GM12875 (cell line): ENCODE measurements at regions not wholly inside any gene's neighbourhood (a gene's known extent, or its start where the extent isn't known, plus 50 kb on each side); places are given as distances from the start of the nearest gene placed in this dataset.

Source experiments
- H3K4me3 ChIP-seq: one replicate; pipeline ENCODE4 v1.5.1; 2011; ENCODE audit warnings: low read depth, low read length, control low read depth
- CTCF ChIP-seq: IDR thresholded peaks from 2 replicates; pipeline ENCODE4 v1.5.1; 2011; ENCODE audit warnings: low read depth, mild to moderate bottlenecking, control low read depth, inconsistent platforms, low read length, moderate library complexity, borderline replicate concordance; ENCODE audit not compliant: insufficient read depth

GRCh38 chr19:27676334-27676733, 1536.6 kb downstream of the UQCRFS1 start:
- no peak overlapping the region for H3K4me3 ChIP-seq
- TF ChIP-seq CTCF = no peak

- H3K4me3 ChIP-seq = no peak overlapping the region
- TF ChIP-seq CTCF = no peak
Measured at GRCh38 chr19:27675771-27676170, 1537.2 kb downstream of the UQCRFS1 start.

- TF ChIP-seq CTCF = no peak
- no peak overlapping the region for H3K4me3 ChIP-seq
Measured at GRCh38 chr19:27674701-27675100, 1538.2 kb downstream of the UQCRFS1 start.

GRCh38 chr19:27673986-27674385, 1539.0 kb downstream of the UQCRFS1 start:
- no peak overlapping the region for H3K4me3 ChIP-seq
- TF ChIP-seq CTCF = no peak

- H3K4me3 ChIP-seq = no peak overlapping the region
- TF ChIP-seq CTCF = no peak
Measured at GRCh38 chr19:27672309-27673047, 1540.5 kb downstream of the UQCRFS1 start.

GRCh38 chr19:27671876-27672275, 1541.1 kb downstream of the UQCRFS1 start:
- TF ChIP-seq CTCF = no peak
- H3K4me3 ChIP-seq = no peak overlapping the region

GRCh38 chr19:27660428-27660827, 1552.5 kb downstream of the UQCRFS1 start:
- no peak for TF ChIP-seq CTCF
- no peak overlapping the region for H3K4me3 ChIP-seq
